Karpas-422 (cell line): ENCODE measurements at regions not wholly inside any gene's neighbourhood (a gene's known extent, or its start where the extent isn't known, plus 50 kb on each side); places are given as distances from the start of the nearest gene placed in this dataset.
A peak's percentile ranks its signal among the peaks of the same experiment; 100 is the strongest.

ENCODE experiments used
- DNase-seq: peaks from one replicate; pipeline ENCODE4 v3.0.0-alpha.2; 2015
- H2AFZ ChIP-seq: fragments of 200-600 bp; sonication (generic); 2 replicates; pipeline ENCODE4 v1.6.1; 2014; ENCODE audit warnings: antibody characterized with exemption, low read length, mixed read lengths
- H3K27ac ChIP-seq: fragments of 200-600 bp; sonication (generic); 2 replicates; pipeline ENCODE4 v1.5.1; 2014; ENCODE audit warnings: mild to moderate bottlenecking, low read length, moderate library complexity
- H3K27me3 ChIP-seq: fragments of 200-600 bp; sonication (generic); 2 replicates; pipeline ENCODE4 v1.6.1; 2014; ENCODE audit warnings: low read length, mixed read lengths
- H3K36me3 ChIP-seq: fragments of 200-600 bp; sonication (generic); 2 replicates; pipeline ENCODE4 v1.6.1; 2014; ENCODE audit warnings: low read length, mixed read lengths; ENCODE audit not compliant: insufficient read depth
- H3K4me1 ChIP-seq: fragments of 200-600 bp; sonication (generic); 2 replicates; pipeline ENCODE4 v1.6.1; 2014; ENCODE audit warnings: mild to moderate bottlenecking, low read length, mixed read lengths
- H3K4me2 ChIP-seq: fragments of 200-600 bp; sonication (generic); 2 replicates; pipeline ENCODE4 v1.6.1; 2014; ENCODE audit warnings: low read length, low read depth, mild to moderate bottlenecking; ENCODE audit not compliant: poor library complexity, severe bottlenecking
- H3K4me3 ChIP-seq: fragments of 200-600 bp; sonication (generic); 2 replicates; pipeline ENCODE4 v1.5.1; 2014; ENCODE audit warnings: mild to moderate bottlenecking, antibody characterized with exemption, low read length, mixed read lengths
- H3K79me2 ChIP-seq: fragments of 200-600 bp; sonication (generic); 2 replicates; pipeline ENCODE4 v1.6.1; 2014; ENCODE audit warnings: mild to moderate bottlenecking, low read length, mixed read lengths
- H3K9ac ChIP-seq: fragments of 200-600 bp; sonication (generic); 2 replicates; pipeline ENCODE4 v1.6.0; 2014; ENCODE audit warnings: low read length
- H3K9me2 ChIP-seq: fragments of 200-600 bp; sonication (generic), shearing (Covaris generic); replicated peaks from 2 replicates; pipeline ENCODE4 v1.6.0; 2014; ENCODE audit warnings: mild to moderate bottlenecking, low read length, moderate library complexity; ENCODE audit not compliant: insufficient read depth
- H3K9me3 ChIP-seq: fragments of 300-700, 200-600 bp; sonication (generic); 2 replicates; pipeline ENCODE4 v1.6.1; 2014; ENCODE audit warnings: low read length, mixed read lengths
- H4K20me1 ChIP-seq: fragments of 200-600 bp; sonication (generic); 2 replicates; pipeline ENCODE4 v1.6.1; 2014; ENCODE audit warnings: mild to moderate bottlenecking, antibody characterized with exemption, low read length, low read depth; ENCODE audit not compliant: insufficient read depth

DNA sequence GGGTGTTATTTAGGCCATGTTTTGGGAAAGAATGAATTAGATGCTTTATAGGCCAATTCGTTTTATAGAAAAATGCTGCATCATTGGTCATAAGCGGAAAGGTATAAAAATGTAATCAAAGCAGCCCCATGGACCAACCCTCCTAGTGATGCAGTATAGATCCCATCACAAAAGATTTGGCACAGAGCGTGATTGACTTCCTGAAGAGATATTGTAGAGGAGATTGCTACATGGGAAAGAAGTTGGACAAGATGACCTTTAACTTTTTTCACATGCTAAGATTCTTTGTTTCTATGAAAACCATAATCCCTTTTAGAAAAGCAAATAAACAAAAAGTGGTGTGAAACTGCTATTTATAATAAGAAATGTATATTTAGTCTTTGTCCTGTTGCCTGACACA is 136.5 kb upstream of the FNDC3A start:
- no peaks in the 10 kb centered on the region for H3K36me3 ChIP-seq
- no peaks in the 10 kb centered on the region for H3K27me3 ChIP-seq
- no peak overlapping the region for H2AFZ ChIP-seq
- no peak overlapping the region for H3K4me3 ChIP-seq
- no peaks in the 10 kb centered on the region for H3K9me2 ChIP-seq
- no peaks in the 10 kb centered on the region for H3K79me2 ChIP-seq
- no peak overlapping the region for H3K27ac ChIP-seq
- no peak for DNase-seq
- H3K9ac ChIP-seq = no peak overlapping the region
- peaks cover 3% of the 10 kb centered on the region; the same call in 1 of the 2 replicates for H3K4me1 ChIP-seq
- no peak overlapping the region for H3K4me2 ChIP-seq
- H3K9me3 ChIP-seq = no peaks in the 10 kb centered on the region
- no peaks in the 10 kb centered on the region for H4K20me1 ChIP-seq

DNA sequence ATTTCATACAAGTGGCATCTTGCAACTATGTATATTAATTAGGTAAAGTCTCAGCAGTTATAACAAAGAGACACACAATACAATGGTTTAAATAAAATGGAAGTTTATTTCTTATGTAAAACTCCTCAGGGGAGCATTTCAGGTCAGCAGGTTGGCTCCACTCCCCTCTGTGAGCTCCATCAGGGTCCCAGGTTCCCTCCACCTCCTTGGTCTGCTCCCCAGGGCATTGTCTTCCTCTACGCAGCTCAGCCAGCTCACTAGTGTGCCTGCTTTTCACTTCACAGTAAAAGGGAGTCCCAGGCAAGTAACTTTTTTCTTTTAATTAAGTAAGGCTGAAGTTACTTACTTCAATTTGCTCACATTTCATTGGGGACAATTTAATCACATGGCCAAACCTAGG is 135.3 kb upstream of the FNDC3A start:
- Histone ChIP-seq H3K4me2 (no peak overlapping the region), H3K27me3 (no peaks in the 10 kb centered on the region), H4K20me1 (no peaks in the 10 kb centered on the region), H3K9ac (no peak overlapping the region), H2AFZ (no peak overlapping the region), H3K79me2 (no peaks in the 10 kb centered on the region), H3K9me2 (no peaks in the 10 kb centered on the region), H3K36me3 (no peaks in the 10 kb centered on the region), H3K27ac (no peak overlapping the region), H3K9me3 (no peaks in the 10 kb centered on the region), H3K4me1 (peaks cover 3% of the 10 kb centered on the region; the same call in 1 of the 2 replicates), H3K4me3 (no peak overlapping the region)
- DNase-seq = no peak

- no peak overlapping the region for H3K9ac ChIP-seq
- no peaks in the 10 kb centered on the region for H3K79me2 ChIP-seq
- DNase-seq = no peak
- H4K20me1 ChIP-seq = no peaks in the 10 kb centered on the region
- no peaks in the 10 kb centered on the region for H3K36me3 ChIP-seq
- no peaks in the 10 kb centered on the region for H3K27me3 ChIP-seq
- H3K4me2 ChIP-seq = no peak overlapping the region
- H2AFZ ChIP-seq = no peak overlapping the region
- H3K9me2 ChIP-seq = no peaks in the 10 kb centered on the region
- no peak overlapping the region for H3K4me3 ChIP-seq
- peaks cover 2% of the 10 kb centered on the region; the same call in 1 of the 2 replicates for H3K4me1 ChIP-seq
- no peaks in the 10 kb centered on the region for H3K9me3 ChIP-seq
- no peak overlapping the region for H3K27ac ChIP-seq
Measured at GRCh38 chr13:48842316-48842715, 133.4 kb upstream of the FNDC3A start.

GRCh38 chr13:48843630-48844380 is 131.9 kb upstream of the FNDC3A start:
- DNase-seq = no peak
- Histone ChIP-seq H4K20me1 (no peaks in the 10 kb centered on the region), H3K9me3 (no peaks in the 10 kb centered on the region), H3K4me1 (no peaks in the 10 kb centered on the region), H3K27ac (no peak overlapping the region), H3K4me2 (no peak overlapping the region), H3K9me2 (no peaks in the 10 kb centered on the region), H3K27me3 (no peaks in the 10 kb centered on the region), H3K9ac (no peak overlapping the region), H3K79me2 (no peaks in the 10 kb centered on the region), H3K4me3 (no peak overlapping the region), H3K36me3 (no peaks in the 10 kb centered on the region), H2AFZ (peak overlapping the region; percentile 30; the same call in 1 of the 2 replicates)

GRCh38 chr13:48844676-48845075 is 131.0 kb upstream of the FNDC3A start:
- no peak for DNase-seq
- no peaks in the 10 kb centered on the region for H3K36me3 ChIP-seq

DNA sequence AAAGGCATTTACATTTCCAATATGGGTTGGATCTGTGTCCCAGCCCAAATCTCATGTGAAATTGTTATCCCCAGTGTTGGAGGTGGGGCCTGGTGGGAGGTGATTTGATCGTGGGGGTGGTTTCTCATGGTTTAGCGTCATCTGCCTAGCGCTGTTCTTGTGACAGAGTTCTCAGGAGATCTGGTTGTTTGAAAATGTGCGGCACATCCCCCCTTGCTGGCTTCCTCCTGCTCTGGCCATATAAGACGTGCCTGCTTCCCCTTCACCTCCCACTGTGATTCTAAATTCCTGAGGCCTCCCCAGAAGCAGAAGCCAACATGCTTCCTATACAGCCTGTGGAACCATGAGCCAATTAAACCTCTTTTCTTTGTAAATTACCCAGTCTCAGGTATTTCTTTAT is 126.2 kb upstream of the FNDC3A start:
- no peaks in the 10 kb centered on the region for H3K36me3 ChIP-seq
- H3K9ac ChIP-seq = no peak overlapping the region
- H3K9me2 ChIP-seq = no peaks in the 10 kb centered on the region
- H4K20me1 ChIP-seq = no peaks in the 10 kb centered on the region
- no peaks in the 10 kb centered on the region for H3K27me3 ChIP-seq
- H3K4me2 ChIP-seq = no peak overlapping the region
- no peak overlapping the region for H3K4me3 ChIP-seq
- no peak for DNase-seq
- H3K27ac ChIP-seq = no peak overlapping the region
- H3K9me3 ChIP-seq = no peaks in the 10 kb centered on the region
- no peaks in the 10 kb centered on the region for H3K4me1 ChIP-seq
- H2AFZ ChIP-seq = no peak overlapping the region
- no peaks in the 10 kb centered on the region for H3K79me2 ChIP-seq

More at GRCh38 chr13:48844676-48845075, 131.0 kb upstream of the FNDC3A start:
- Histone ChIP-seq H2AFZ (no peak overlapping the region), H3K9me2 (no peaks in the 10 kb centered on the region), H3K4me1 (no peaks in the 10 kb centered on the region), H3K4me2 (no peak overlapping the region), H3K79me2 (no peaks in the 10 kb centered on the region), H3K27me3 (no peaks in the 10 kb centered on the region), H3K4me3 (no peak overlapping the region), H4K20me1 (no peaks in the 10 kb centered on the region), H3K9me3 (no peaks in the 10 kb centered on the region), H3K27ac (no peak overlapping the region), H3K9ac (no peak overlapping the region)

- no peaks in the 10 kb centered on the region for H3K27me3 ChIP-seq
- no peaks in the 10 kb centered on the region for H3K9me3 ChIP-seq
- no peak overlapping the region for H2AFZ ChIP-seq
- H3K27ac ChIP-seq = no peak overlapping the region
- H3K9me2 ChIP-seq = no peaks in the 10 kb centered on the region
- no peaks in the 10 kb centered on the region for H3K4me1 ChIP-seq
- no peak overlapping the region for H3K4me3 ChIP-seq
- no peak overlapping the region for H3K9ac ChIP-seq
- no peaks in the 10 kb centered on the region for H3K36me3 ChIP-seq
- H3K79me2 ChIP-seq = no peaks in the 10 kb centered on the region
- no peak for DNase-seq
- no peak overlapping the region for H3K4me2 ChIP-seq
- no peaks in the 10 kb centered on the region for H4K20me1 ChIP-seq
Measured at GRCh38 chr13:48851707-48852106, 124.0 kb upstream of the FNDC3A start.

GRCh38 chr13:48852911-48853727 is 122.6 kb upstream of the FNDC3A start:
- no peak for DNase-seq
- H3K36me3 ChIP-seq = no peaks in the 10 kb centered on the region
- H4K20me1 ChIP-seq = no peaks in the 10 kb centered on the region
- no peaks in the 10 kb centered on the region for H3K4me1 ChIP-seq
- no peaks in the 10 kb centered on the region for H3K79me2 ChIP-seq
- H3K27me3 ChIP-seq = no peaks in the 10 kb centered on the region
- H2AFZ ChIP-seq = no peak overlapping the region
- no peak overlapping the region for H3K27ac ChIP-seq
- no peak overlapping the region for H3K4me2 ChIP-seq
- no peaks in the 10 kb centered on the region for H3K9me3 ChIP-seq
- no peaks in the 10 kb centered on the region for H3K9me2 ChIP-seq
- H3K9ac ChIP-seq = no peak overlapping the region
- no peak overlapping the region for H3K4me3 ChIP-seq
